ENCODE measurements at regions not wholly inside any gene's neighbourhood (a gene's known extent, or its start where the extent isn't known, plus 50 kb on each side); places are given as distances from the start of the nearest gene placed in this dataset.

- no peak for DNase-seq
These were observed 648.5 kb downstream of the BRD1 start for GRCh38 chr22:49179175-49179574.

DNA sequence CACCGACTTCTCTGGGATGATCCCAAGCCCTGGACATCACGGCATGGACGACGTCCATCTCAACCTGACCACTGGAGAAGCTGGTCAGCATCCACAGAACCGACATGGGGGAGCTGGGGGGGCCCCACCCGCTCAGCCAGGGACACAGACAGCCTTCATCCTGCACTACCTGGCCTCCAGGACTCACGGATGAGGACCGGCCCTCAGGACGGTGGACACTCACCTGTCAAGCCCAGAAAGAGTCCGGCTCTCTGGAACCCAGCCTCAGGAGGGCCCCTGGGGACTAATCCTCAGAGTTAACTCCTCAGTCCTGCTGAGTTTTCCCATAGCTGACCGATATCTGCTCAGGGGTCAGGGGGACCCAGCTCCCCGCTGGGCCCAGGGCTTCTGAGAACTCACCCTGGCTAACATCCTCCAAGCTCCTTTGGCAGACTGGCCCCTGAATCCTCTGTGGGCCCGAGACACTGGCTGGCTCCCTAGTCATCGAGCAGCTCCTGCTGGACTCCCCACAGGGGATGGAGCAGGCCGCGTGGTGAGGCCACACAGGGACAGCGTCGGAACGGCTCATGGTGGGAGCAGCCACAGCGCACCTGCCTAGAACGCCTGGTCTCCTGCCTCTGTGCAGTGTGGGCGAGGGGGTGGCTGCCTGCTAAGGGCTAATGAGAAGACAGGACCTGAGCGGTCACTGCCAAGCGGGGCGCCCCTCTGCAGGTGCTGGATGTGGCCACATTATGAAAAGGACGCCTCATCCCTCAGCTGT is 649.2 kb downstream of the BRD1 start:
- DNase-seq, result no peak

- no peak for DNase-seq
These were observed 650.0 kb downstream of the BRD1 start for GRCh38 chr22:49177666-49178065.

- no peak for DNase-seq
These were observed 650.7 kb downstream of the BRD1 start for GRCh38 chr22:49176956-49177355.

DNA sequence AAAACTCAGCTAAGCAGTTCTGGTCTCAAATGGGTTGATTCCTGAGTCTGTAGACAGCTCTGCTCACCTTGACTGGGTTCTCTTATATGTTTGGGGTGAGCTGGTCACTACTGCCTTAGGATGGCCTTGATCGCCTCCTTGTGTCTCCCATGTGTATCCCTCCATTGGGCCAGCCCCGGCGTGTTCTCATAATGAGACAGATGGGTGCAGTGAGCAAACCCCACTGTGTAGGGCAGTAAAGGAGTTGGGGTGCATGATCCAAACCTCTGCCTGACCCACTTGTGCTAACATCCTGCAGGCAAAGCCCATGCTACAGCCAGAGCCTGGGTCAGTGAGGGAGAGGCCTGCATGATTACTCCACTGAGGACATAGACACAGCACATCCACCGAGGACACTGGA is 657.6 kb downstream of the BRD1 start:
- no peak for DNase-seq

DNA sequence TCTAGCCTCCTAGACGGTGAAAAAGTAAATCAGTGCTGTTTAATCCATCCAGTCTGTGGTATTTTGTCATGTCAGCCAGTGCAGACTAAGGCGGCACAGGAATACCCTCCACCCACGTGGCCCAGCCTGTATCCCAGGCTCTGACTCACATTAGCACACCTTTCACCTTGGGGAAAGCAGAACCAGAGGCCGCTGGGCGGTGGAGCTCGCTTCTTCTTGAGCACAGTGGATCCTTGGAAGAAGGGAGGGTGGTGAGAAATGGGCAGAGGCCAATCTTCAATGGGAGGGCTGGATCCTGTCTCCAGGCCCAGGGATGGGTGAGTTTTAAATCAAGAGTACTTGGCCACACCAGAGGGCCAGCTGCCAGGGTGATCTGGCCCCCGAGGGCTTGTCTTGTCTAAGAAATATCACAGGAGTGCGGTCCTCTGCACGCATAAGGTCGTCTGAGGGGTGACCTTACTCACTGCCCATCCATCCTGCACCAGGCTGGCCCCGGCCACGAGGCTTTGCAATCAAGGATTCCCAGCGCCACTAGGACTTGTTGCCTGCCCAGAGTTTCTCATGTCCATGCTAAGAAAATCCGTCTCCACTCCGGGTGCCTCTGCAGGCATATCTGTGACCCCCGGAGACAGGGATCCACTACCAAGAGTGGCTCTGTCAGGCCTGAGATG is 658.5 kb downstream of the BRD1 start:
- DNase-seq, result no peak

- no peak for DNase-seq
These were observed 659.4 kb downstream of the BRD1 start for GRCh38 chr22:49168219-49168813.

GRCh38 chr22:49166746-49167145 is 660.9 kb downstream of the BRD1 start:
- DNase-seq, result no peak

- DNase-seq, result no peak
These were observed 661.5 kb downstream of the BRD1 start for GRCh38 chr22:49166211-49166610.

DNA sequence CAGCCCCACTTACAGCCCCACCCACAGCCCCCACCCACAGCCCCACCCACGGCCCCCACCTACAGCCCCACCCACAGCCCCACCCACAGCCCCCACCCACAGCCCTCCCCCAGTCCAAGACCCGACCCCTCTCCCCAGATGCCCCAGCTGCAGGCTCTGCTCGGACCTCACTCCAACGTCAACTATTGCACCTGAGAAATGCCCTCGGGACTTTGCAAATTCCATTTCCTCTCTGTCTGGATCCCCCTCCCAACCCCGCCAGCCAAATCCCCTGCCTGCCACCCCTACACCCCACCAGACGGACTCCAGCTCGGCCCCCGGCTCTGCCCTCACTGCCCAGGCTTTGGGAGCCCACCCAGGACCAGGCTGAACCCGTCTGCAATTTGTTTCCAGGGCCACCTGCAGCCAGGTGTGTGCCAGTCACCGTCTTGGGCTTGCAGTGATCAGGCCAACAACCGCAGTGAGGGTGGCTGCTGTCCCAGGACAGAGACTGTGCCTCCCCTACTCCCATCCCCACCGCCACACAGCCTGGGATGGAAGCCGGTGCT is 662.8 kb downstream of the BRD1 start:
- DNase-seq, result no peak

- no peak for DNase-seq
These were observed 663.5 kb downstream of the BRD1 start for GRCh38 chr22:49163960-49164690.

GRCh38 chr22:49163258-49163959 is 664.3 kb downstream of the BRD1 start:
- no peak for DNase-seq

DNA sequence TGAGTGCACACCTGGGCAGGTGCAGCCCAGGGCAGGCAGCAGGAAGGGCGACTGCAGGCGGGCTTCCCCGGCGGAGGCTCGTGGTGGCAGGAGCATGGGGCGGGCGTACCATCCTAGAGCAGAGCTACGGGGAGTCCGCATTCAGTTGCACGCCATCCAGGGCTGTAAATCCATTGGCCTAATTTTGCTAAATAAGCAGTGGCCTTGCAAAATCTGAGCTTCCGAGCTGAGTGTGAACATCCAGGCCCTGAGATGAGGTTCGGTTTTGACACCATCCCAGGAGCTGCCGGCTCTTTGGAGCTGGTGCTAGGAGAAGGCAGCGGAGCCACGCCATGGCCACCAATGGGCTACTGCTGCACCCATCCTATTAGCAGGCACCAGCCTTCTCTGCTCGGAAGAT is 664.8 kb downstream of the BRD1 start:
- no peak for DNase-seq

GRCh38 chr22:49161002-49161850 is 666.4 kb downstream of the BRD1 start:
- DNase-seq, result no peak

- no peak for DNase-seq
These were observed 667.2 kb downstream of the BRD1 start for GRCh38 chr22:49160261-49161001.

- no peak for DNase-seq
These were observed 668.0 kb downstream of the BRD1 start for GRCh38 chr22:49159711-49160110.

DNA sequence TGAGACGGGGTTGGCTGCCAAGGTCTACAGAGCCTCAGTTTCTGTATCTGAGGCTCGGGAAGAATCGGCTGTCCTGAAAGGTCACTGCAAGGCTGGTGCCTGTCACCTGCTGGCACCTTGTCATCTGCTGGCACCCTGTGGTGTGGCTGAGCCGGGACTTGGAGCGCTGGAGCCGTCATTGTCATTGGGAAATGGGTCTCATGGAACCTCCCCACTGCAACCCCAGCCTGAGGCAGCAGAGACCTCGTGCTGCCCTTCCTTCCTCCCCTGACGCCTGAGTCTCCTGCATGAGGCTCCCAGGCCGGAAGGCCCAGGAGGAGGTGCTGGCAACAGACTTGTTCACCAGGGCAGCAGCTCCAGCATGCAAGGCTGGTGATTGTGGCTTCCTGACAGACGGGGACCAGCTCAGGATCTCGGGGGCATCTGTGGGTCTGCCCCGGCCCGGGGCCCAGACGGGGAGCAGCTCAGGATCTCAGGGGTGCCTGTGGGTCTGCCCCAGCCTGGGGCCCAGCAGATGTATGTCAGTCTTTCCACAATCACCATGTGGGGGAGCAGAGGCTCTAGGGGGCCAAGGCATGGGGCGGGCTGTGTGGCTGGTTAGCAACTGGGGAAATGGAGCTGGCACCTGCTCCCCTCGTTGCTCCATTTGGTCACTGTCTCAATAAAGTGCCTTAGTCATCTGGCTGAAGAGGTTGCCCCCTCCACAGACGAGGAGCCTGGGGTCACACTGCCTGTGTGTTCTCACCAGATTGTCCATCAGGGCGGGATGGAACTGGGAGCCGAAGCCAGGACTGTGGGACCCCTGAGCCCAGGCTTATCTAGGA is 668.7 kb downstream of the BRD1 start:
- DNase-seq, result no peak

DNA sequence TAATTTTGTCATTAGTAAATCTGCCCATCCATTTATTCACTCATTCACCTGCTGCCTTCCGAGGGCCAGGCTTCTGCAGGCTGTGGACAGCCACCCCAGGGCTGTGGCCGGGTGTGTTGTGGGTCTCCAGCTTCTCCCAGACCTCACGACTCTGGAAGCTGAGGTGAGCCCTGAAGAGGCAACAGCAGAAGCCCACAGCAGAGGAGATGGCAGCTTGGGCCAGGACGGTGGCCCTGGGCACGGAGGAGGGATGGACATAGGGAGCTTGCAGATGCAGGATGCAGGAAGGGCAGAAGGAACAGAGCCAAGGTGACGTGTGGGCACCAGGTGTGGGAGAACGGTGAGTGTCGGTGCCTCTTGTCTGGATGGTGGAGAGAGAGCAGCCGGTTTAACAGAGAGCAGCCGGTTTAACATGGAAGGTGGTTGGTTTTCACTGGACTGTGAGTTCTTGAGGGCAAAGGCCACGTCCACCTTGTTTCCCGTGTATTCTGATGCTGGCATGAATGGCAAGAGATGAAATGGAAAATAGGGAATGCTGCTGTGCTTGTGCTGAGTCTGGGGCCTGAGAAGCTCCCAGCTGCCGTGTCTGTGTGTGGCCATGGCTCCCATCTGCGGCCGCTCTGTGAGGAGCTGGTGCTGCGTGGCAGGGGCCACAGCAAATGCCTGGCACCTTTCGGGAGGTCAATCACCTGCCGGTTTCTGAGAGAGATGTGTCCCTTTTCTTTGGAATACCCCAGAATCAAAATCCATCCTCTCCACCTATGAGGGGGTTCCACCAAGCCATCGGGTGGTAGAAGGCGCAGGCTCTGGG is 669.9 kb downstream of the BRD1 start:
- no peak for DNase-seq

GRCh38 chr22:49156662-49157285 is 670.9 kb downstream of the BRD1 start:
- peak; percentile 36 for DNase-seq
